Heart right ventricle (tissue), 16 donors: ENCODE measurements at regions not wholly inside any gene's neighbourhood (a gene's known extent, or its start where the extent isn't known, plus 50 kb on each side); places are given as distances from the start of the nearest gene placed in this dataset.

Experiments used
- ATAC-seq, 8 donors: fragments of 200-7000 bp; cut with Tn5 transposase; one replicate each; pipeline ENCODE4 v1.9.1; 2020; ENCODE audit warnings: mild to moderate bottlenecking in 8 of 8, moderate library complexity in 8 of 8, moderate number of reproducible peaks in 1 of 8
- DNase-seq, 2 donors: peaks; one replicate each; pipeline ENCODE4 v3.0.0-alpha.2; 2020
- H3K27ac ChIP-seq, 10 donors: fragments of 200-600 bp; sonication (generic) in 2 of 10; one replicate each; pipeline versions ENCODE4 v1.5.0 to v1.8.0; 2020 to 2022; ENCODE audit warnings: mild to moderate bottlenecking in 3 of 10
- H3K27me3 ChIP-seq, 7 donors: fragments of 200-600 bp; one replicate each; pipeline ENCODE4 v1.8.0; 2021 to 2022; ENCODE audit warnings: mild to moderate bottlenecking in 2 of 7
- H3K36me3 ChIP-seq, 9 donors: fragments of 200-600 bp; sonication (generic) in 1 of 9; one replicate each; pipeline versions ENCODE4 v1.5.0 to v1.8.0; 2020 to 2022; ENCODE audit warnings: mild to moderate bottlenecking in 2 of 9
- H3K4me1 ChIP-seq, 9 donors: fragments of 200-600 bp; sonication (generic) in 1 of 9; one replicate each; pipeline versions ENCODE4 v1.5.0 to v1.8.0; 2020 to 2022; ENCODE audit warnings: mild to moderate bottlenecking in 4 of 9
- H3K4me3 ChIP-seq, 10 donors: fragments of 200-600 bp; sonication (generic) in 2 of 10; one replicate each; pipeline versions ENCODE4 v1.5.0 to v1.8.0; 2020 to 2022; ENCODE audit warnings: mild to moderate bottlenecking in 7 of 10, moderate library complexity in 2 of 10
- H3K9me3 ChIP-seq, 11 donors: fragments of 200-600 bp in 10 of 11; sonication (generic) in 2 of 11; one replicate each; pipeline versions ENCODE4 v1.5.0 to v1.8.0; 2013 to 2022; ENCODE audit warnings: mild to moderate bottlenecking in 2 of 11, control low read depth in 1 of 11, moderate library complexity in 1 of 11
- WGBS, 2 donors: extraction: QIAGEN DNeasy Blood & Tissue Kit; methylation state at CpG; one replicate each; pipeline ENCODE4 v1.1.7; 2013; ENCODE audit warnings: inconsistent platforms in 1 of 2; 5-methylcytosine and 5-hydroxymethylcytosine counted together
- intact Hi-C, 10 donors: fragments of 100-400 bp; cut with DNase I; formaldehyde crosslinking; loops; one replicate each; pipeline versions ENCODE4 v1.11.1 to v1.14.2; 2022
- TF ChIP-seq, protein P1 (sequence below), 9 donors: fragments of 200-600 bp; sonication (generic) in 2 of 9; IDR thresholded peaks; one replicate each; pipeline versions ENCODE4 v1.5.0 to v1.8.0; 2021 to 2022; ENCODE audit warnings: antibody characterized with exemption in 9 of 9, mild to moderate bottlenecking in 5 of 9, moderate library complexity in 1 of 9
- donor health status: Arrhythmogenic right ventricular cardiomyopathy.
- donor health status: ischemic (EF 13 %, LVEDD 7.1; RV severe dilation, severe dysfunction).
- donor health status: healthy with polysubstance abuse.
- donor health status: DM: no; HTN: yes; CAD: no.
- donor health status: DM: no; HTN: no; CAD: no.
- donor health status: ischemic (EF 25% LVEDD 6.9; RV normal size, moderate dysfunction).
- donor health status: ischemic (EF 25% LVEDD 5.7; RV mildly dilated, moderate dysfunction).
- donor health status: healthy.
- donor health status: DM: yes; HTN: yes; CAD: no.
- donor health status: Ischemic cardiomyopathy.
- donor health status: ischemic (EF 35%, LVEDD 5.7; RV mildly dilated, moderate dysfunction).
- donor health status: nonischemic (EF 11% LVEDD 7.7; RV severe dilation, severe dysfunction).
- donor health status: DM: yes; HTN: yes; CAD: no.
- donor health status: PGD.
- donor health status: ischemic (EF 29% LVEDD 5.4; RV normal size, mild dysfunction).
- donor health status: nonischemic (EF 23%, LVEDD 6.1; RV moderate dilation, normal function).

DNA sequence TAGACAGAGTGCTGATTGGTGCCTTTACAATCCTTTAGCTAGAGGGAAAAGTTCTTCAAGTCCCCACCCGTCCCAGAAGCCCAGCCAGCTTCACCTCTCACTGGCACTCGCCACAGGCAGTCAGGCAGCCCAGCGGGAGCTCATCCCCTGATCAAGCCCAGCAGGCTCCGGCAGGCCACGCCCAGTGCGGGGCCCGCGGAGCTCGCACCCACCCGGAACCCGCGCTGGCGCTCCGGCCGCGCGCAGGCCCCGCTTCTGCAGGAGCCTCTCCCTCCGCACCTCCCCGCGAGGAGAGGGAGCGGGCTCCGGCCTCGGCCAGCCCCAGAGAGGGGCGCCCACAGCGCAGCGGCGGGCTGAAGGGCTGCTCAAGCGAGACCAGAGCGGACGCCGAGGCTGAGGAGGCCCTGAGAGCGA lies 202.4 kb upstream of the PDGFD start:
- Histone ChIP-seq H3K27me3 (no peaks in the 10 kb centered on the region), H3K9me3 (peaks cover 0 to 8% (median 0%) of the 10 kb centered on the region in 11 donors), H3K4me3 (no peak overlapping the region), H3K27ac (no peak overlapping the region), H3K36me3 (no peaks in the 10 kb centered on the region), H3K4me1 (no peaks in the 10 kb centered on the region)
- no peak for DNase-seq
- intact Hi-C loops, result no loop called here
- TF ChIP-seq, protein P1, sequence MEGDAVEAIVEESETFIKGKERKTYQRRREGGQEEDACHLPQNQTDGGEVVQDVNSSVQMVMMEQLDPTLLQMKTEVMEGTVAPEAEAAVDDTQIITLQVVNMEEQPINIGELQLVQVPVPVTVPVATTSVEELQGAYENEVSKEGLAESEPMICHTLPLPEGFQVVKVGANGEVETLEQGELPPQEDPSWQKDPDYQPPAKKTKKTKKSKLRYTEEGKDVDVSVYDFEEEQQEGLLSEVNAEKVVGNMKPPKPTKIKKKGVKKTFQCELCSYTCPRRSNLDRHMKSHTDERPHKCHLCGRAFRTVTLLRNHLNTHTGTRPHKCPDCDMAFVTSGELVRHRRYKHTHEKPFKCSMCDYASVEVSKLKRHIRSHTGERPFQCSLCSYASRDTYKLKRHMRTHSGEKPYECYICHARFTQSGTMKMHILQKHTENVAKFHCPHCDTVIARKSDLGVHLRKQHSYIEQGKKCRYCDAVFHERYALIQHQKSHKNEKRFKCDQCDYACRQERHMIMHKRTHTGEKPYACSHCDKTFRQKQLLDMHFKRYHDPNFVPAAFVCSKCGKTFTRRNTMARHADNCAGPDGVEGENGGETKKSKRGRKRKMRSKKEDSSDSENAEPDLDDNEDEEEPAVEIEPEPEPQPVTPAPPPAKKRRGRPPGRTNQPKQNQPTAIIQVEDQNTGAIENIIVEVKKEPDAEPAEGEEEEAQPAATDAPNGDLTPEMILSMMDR (IDR thresholded peaks at IDR 0.05), result no peak
- 91% methylated on average over 33 of the region's 33 CpGs for WGBS, 2 donors
- ATAC-seq, result no peak

DNA sequence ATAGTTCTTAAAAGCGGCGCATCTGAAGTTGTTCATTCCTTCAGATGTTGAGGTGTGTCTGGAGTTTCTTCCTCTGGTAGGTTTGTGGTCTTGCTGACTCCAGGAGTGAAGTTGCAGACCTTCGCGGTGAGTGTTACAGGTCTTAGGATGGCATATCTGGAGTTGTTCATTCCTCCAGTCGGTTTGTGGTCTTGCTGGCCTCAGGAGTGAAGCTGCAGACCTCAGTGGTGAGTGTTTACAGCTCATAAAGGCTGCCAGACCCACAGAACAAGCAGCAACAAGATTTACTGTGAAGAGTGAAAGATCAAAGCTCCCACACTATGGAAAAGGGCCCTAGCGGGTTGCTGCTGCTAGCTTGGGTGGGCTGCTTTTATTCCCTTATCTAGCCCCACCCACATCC lies 201.7 kb upstream of the PDGFD start:
- Histone ChIP-seq H3K4me3 (no peak overlapping the region), H3K4me1 (no peaks in the 10 kb centered on the region), H3K36me3 (no peaks in the 10 kb centered on the region), H3K9me3 (peaks cover 0 to 8% (median 0%) of the 10 kb centered on the region in 11 donors), H3K27ac (no peak overlapping the region), H3K27me3 (no peaks in the 10 kb centered on the region)
- intact Hi-C loops, result no loop called here
- WGBS, 2 donors, result 88 to 90% methylated on average over 6 of the region's 6 CpGs
- TF ChIP-seq, protein P1 (IDR thresholded peaks at IDR 0.05), result no peak
- DNase-seq (no peak), ATAC-seq (no peak)

DNA sequence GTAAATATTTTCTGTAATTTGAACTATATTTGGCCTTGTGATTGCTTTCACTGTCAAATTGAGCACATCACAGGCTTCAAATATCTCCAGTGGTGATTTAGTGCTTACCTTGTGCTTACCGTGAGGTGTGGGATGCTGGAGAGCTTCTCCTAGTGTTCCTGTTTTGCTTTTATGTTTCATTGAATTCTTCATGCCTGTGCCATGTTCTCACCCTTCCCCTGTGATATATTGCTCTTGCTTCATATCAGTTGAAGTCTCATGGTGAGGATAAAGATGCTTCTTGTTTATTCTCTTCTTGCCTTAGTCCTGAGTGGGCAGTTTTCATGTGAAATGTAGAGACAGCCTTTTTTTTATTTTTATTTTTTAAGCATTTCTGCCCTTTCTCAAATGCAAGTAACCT lies 198.0 kb upstream of the PDGFD start:
- Histone ChIP-seq H3K9me3 (peaks cover 0 to 8% (median 0%) of the 10 kb centered on the region in 11 donors), H3K4me3 (no peak overlapping the region), H3K4me1 (no peaks in the 10 kb centered on the region), H3K27ac (no peak overlapping the region), H3K27me3 (no peaks in the 10 kb centered on the region), H3K36me3 (no peaks in the 10 kb centered on the region)
- TF ChIP-seq, protein P1 (IDR thresholded peaks at IDR 0.05), result no peak
- intact Hi-C loops, result loop anchor here in 1 of 10 donors (5.0 kb wide), 1 partner anchor 405 kb away; no protein-coding TSS in a partner anchor
- DNase-seq (no peak), ATAC-seq (no peak)
- WGBS, 2 donors, result 73 to 83% methylated on average over 1 of the region's 1 CpG

DNA sequence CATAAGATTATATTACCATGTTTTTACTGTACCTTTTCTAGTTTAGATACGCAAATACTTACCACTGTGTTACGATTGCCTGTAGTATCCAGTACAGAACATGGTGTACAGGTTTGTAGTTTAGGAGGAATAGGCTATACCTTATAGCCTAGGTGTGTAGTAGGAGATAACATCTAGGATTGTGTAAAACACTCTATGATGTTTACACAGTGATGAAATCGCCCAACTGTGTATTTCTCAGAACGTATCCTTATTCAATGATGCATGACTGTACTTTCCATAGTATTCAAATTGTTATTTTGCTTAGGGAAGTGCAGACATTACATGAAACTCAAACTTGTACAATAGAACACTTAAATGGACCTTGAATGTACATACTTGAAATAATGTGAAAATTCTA lies 188.1 kb upstream of the PDGFD start:
- ATAC-seq (no peak), DNase-seq (no peak)
- Histone ChIP-seq H3K9me3 (peaks cover 0 to 23% (median 6%) of the 10 kb centered on the region in 11 donors), H3K27me3 (no peaks in the 10 kb centered on the region), H3K4me3 (no peak overlapping the region), H3K4me1 (no peaks in the 10 kb centered on the region), H3K27ac (no peak overlapping the region), H3K36me3 (no peaks in the 10 kb centered on the region)
- intact Hi-C loops, result no loop called here
- TF ChIP-seq, protein P1 (IDR thresholded peaks at IDR 0.05), result no peak
- 92 to 94% methylated on average over 4 of the region's 4 CpGs for WGBS, 2 donors
